ENCODE measurements at regions not wholly inside any gene's neighbourhood (a gene's known extent, or its start where the extent isn't known, plus 50 kb on each side); places are given as distances from the start of the nearest gene placed in this dataset.

GRCh38 chr7:138405496-138405895 is 54.6 kb upstream of the TRIM24 start:
- H3K36me3 Mint-ChIP-seq (ENCODE audit: low read depth) = no peaks in the 10 kb centered on the region
- WGBS, 2 experiments (ENCODE audit: insufficient coverage in 1 of 2, insufficient read length in 1 of 2) = 90 to 94% methylated on average over 1 of the region's 1 CpG
- no peak overlapping the region for H3K4me3 Mint-ChIP-seq
- Histone ChIP-seq H3K27ac (ENCODE audit: low read depth, low read length) (no peak overlapping the region), H3K9me3 (ENCODE audit: control insufficient read depth, low read length) (no peaks in the 10 kb centered on the region), H3K4me1 (ENCODE audit: control insufficient read depth, insufficient read depth, low read length) (no peaks in the 10 kb centered on the region), H3K27me3 (ENCODE audit: control insufficient read depth, insufficient read depth, low read length, poor library complexity, severe bottlenecking) (no peaks in the 10 kb centered on the region), H3K9ac (ENCODE audit: extremely low read depth, low read length, poor library complexity, severe bottlenecking) (no peak overlapping the region), H3K4me3 (ENCODE audit: low read length) (no peak overlapping the region), H3K36me3 (ENCODE audit: control insufficient read depth, insufficient read depth, low read length) (no peaks in the 10 kb centered on the region)
- H3K9me3 Mint-ChIP-seq = peaks cover 8% of the 10 kb centered on the region
- H3K27me3 Mint-ChIP-seq (ENCODE audit: insufficient read depth) = no peaks in the 10 kb centered on the region
- no peaks in the 10 kb centered on the region for H3K4me1 Mint-ChIP-seq
- H3K27ac Mint-ChIP-seq = no peak overlapping the region
- no peak for TF ChIP-seq CTCF (conservative IDR thresholded peaks at IDR 0.05)
- DNase-seq = no peak

- Histone ChIP-seq H3K9me3 (ENCODE audit: control insufficient read depth, low read length) (no peaks in the 10 kb centered on the region), H3K4me3 (ENCODE audit: low read length) (no peak overlapping the region), H3K36me3 (ENCODE audit: control insufficient read depth, insufficient read depth, low read length) (no peaks in the 10 kb centered on the region), H3K9ac (ENCODE audit: extremely low read depth, low read length, poor library complexity, severe bottlenecking) (no peak overlapping the region), H3K27ac (ENCODE audit: low read depth, low read length) (no peak overlapping the region), H3K27me3 (ENCODE audit: control insufficient read depth, insufficient read depth, low read length, poor library complexity, severe bottlenecking) (no peaks in the 10 kb centered on the region), H3K4me1 (ENCODE audit: control insufficient read depth, insufficient read depth, low read length) (no peaks in the 10 kb centered on the region)
- Mint-ChIP-seq H3K27me3 (ENCODE audit: insufficient read depth) (no peaks in the 10 kb centered on the region), H3K27ac (no peak overlapping the region), H3K4me3 (no peak overlapping the region), H3K36me3 (ENCODE audit: low read depth) (no peaks in the 10 kb centered on the region), H3K9me3 (peaks cover 8% of the 10 kb centered on the region), H3K4me1 (no peaks in the 10 kb centered on the region)
- no peak for DNase-seq
- 88 to 89% methylated on average over 1 to 4 of the region's 4 CpGs for WGBS, 2 experiments (ENCODE audit: insufficient coverage in 1 of 2, insufficient read length in 1 of 2)
- no peak for TF ChIP-seq CTCF (conservative IDR thresholded peaks at IDR 0.05)
These were observed 52.3 kb upstream of the TRIM24 start for GRCh38 chr7:138407792-138408191.

Data from endodermal cell (in vitro differentiated cells).